CD14-positive monocyte (primary cell): ENCODE measurements at regions not wholly inside any gene's neighbourhood (a gene's known extent, or its start where the extent isn't known, plus 50 kb on each side); places are given as distances from the start of the nearest gene placed in this dataset.

Experiments
- DNase-seq, 3 donors: peaks; one replicate each; pipeline ENCODE4 v3.0.0-alpha.2; 2011 to 2022
- H2AFZ ChIP-seq: 2 replicates; pipeline ENCODE4 v1.6.0; 2012; ENCODE audit warnings: mild to moderate bottlenecking, low read depth, low read length, inconsistent platforms; ENCODE audit not compliant: insufficient read depth, poor library complexity, severe bottlenecking
- H3K27ac ChIP-seq, 2 donors: 1 replicate in 1 of 2; 2 replicates in 1 of 2; pipeline ENCODE4 v1.5.1; 2012 to 2013; ENCODE audit warnings: low read length in 2 of 2, control low read depth in 1 of 2, inconsistent platforms in 1 of 2, low read depth in 1 of 2, mild to moderate bottlenecking in 1 of 2
- H3K27me3 ChIP-seq, 2 donors: one replicate each; pipeline versions ENCODE4 v1.6.0 to v1.6.1; 2011 to 2013; ENCODE audit warnings: low read length in 2 of 2; ENCODE audit not compliant: control insufficient read depth in 2 of 2, insufficient read depth in 2 of 2
- H3K36me3 ChIP-seq, 2 donors: replicated peaks in 1 of 2; 1 replicate in 1 of 2; 2 replicates in 1 of 2; pipeline versions ENCODE4 v1.5.1 to v1.6.1; 2012 to 2013; ENCODE audit warnings: low read length in 2 of 2, control low read depth in 1 of 2, inconsistent platforms in 1 of 2, mild to moderate bottlenecking in 1 of 2; ENCODE audit not compliant: insufficient read depth in 2 of 2, control insufficient read depth in 1 of 2
- H3K4me1 ChIP-seq, 2 donors: 1 replicate in 1 of 2; 2 replicates in 1 of 2; pipeline versions ENCODE4 v1.5.1 to v1.6.1; 2012 to 2013; ENCODE audit warnings: low read length in 2 of 2, control low read depth in 1 of 2, inconsistent platforms in 1 of 2, mild to moderate bottlenecking in 1 of 2, moderate library complexity in 1 of 2; ENCODE audit not compliant: insufficient read depth in 2 of 2, control insufficient read depth in 1 of 2
- H3K4me2 ChIP-seq: replicated peaks from 2 replicates; pipeline ENCODE3; 2012; ENCODE audit warnings: low read length, moderate library complexity, mild to moderate bottlenecking; ENCODE audit not compliant: poor library complexity, severe bottlenecking; ENCODE audit errors: extremely low read depth
- H3K4me3 ChIP-seq, 3 experiments: fragments of 200-600 bp in 1 of 3; sonication (generic) in 1 of 3; replicated peaks in 1 of 3; 1 replicate in 2 of 3; 2 replicates in 1 of 3; pipeline ENCODE4 v1.5.1; 2011 to 2013; ENCODE audit warnings: low read length in 3 of 3, mild to moderate bottlenecking in 3 of 3, control low read depth in 2 of 3, low read depth in 2 of 3, inconsistent platforms in 1 of 3, moderate library complexity in 1 of 3
- H3K79me2 ChIP-seq: 2 replicates; pipeline ENCODE4 v1.6.0; 2012; ENCODE audit warnings: mild to moderate bottlenecking, control low read depth, inconsistent platforms, low read length, moderate library complexity; ENCODE audit not compliant: insufficient read depth
- H3K9ac ChIP-seq: 2 replicates; pipeline ENCODE4 v1.6.0; 2017; ENCODE audit warnings: low read length, mild to moderate bottlenecking; ENCODE audit not compliant: insufficient read depth, poor library complexity, severe bottlenecking
- H3K9me3 ChIP-seq, 2 donors: replicated peaks in 1 of 2; 1 replicate in 1 of 2; 2 replicates in 1 of 2; pipeline versions ENCODE4 v1.5.1 to v1.6.1; 2012 to 2013; ENCODE audit warnings: low read length in 2 of 2, control low read depth in 1 of 2; ENCODE audit not compliant: control insufficient read depth in 1 of 2, insufficient read depth in 1 of 2
- H4K20me1 ChIP-seq: 2 replicates; pipeline ENCODE4 v1.6.0; 2012; ENCODE audit warnings: mild to moderate bottlenecking, low read length, control low read depth, moderate library complexity; ENCODE audit not compliant: insufficient read depth
- H3K27ac Mint-ChIP-seq, 7 donors: one replicate each; pipeline ENCODE4 v1.8.0; 2020; ENCODE audit warnings: mild to moderate bottlenecking in 7 of 7, mixed read lengths in 7 of 7, moderate library complexity in 6 of 7, inconsistent platforms in 2 of 7
- H3K27me3 Mint-ChIP-seq, 3 donors: one replicate each; pipeline ENCODE4 v1.8.0; 2021 to 2022; ENCODE audit warnings: low read depth in 3 of 3, mild to moderate bottlenecking in 3 of 3, mixed read lengths in 3 of 3, moderate library complexity in 3 of 3, inconsistent platforms in 1 of 3
- H3K36me3 Mint-ChIP-seq, 2 donors: one replicate each; pipeline ENCODE4 v1.8.0; 2020; ENCODE audit warnings: mixed read lengths in 2 of 2, inconsistent platforms in 1 of 2, mild to moderate bottlenecking in 1 of 2
- H3K4me1 Mint-ChIP-seq: one replicate; pipeline ENCODE4 v1.8.0; 2020; ENCODE audit warnings: mild to moderate bottlenecking, mixed read lengths
- H3K4me3 Mint-ChIP-seq, 2 donors: one replicate each; pipeline ENCODE4 v1.8.0; 2020; ENCODE audit warnings: mild to moderate bottlenecking in 2 of 2, mixed read lengths in 2 of 2, moderate library complexity in 1 of 2
- H3K9me3 Mint-ChIP-seq, 7 donors: one replicate each; pipeline ENCODE4 v1.8.0; 2020 to 2022; ENCODE audit warnings: mixed read lengths in 7 of 7, mild to moderate bottlenecking in 6 of 7, moderate library complexity in 6 of 7, inconsistent platforms in 2 of 7
- CTCF ChIP-seq: fragments of 200-600 bp; IDR thresholded peaks from one replicate; pipeline ENCODE4 v1.8.0; 2022; ENCODE audit warnings: antibody characterized with exemption, mild to moderate bottlenecking
- WGBS: methylation state at CpG from one replicate; pipeline ENCODE4 v1.1.5; 2013; ENCODE audit warnings: missing lambda C conversion rate; ENCODE audit not compliant: insufficient coverage; 5-methylcytosine and 5-hydroxymethylcytosine counted together
- intact Hi-C, 2 donors: fragments of 100-400 bp; cut with micrococcal nuclease; formaldehyde crosslinking; loops; one replicate each; pipeline versions ENCODE4 v1.15.0 to v1.15.1; 2023

- no peak overlapping the region for H3K4me3 Mint-ChIP-seq
- H3K4me3 ChIP-seq: no peak overlapping the region
- intact Hi-C loops: no loop called here
Measured at GRCh38 chrX:5752831-5753230, 475.8 kb downstream of the NLGN4X start.

GRCh38 chrX:5748586-5749150 lies 480.0 kb downstream of the NLGN4X start:
- Mint-ChIP-seq H3K27me3 (peaks cover 0 to 7% (median 3%) of the 10 kb centered on the region in 3 donors), H3K4me3 (no peak overlapping the region), H3K27ac (no peak overlapping the region), H3K9me3 (peaks cover 0 to 6% (median 5%) of the 10 kb centered on the region in 7 donors), H3K4me1 (peaks cover 3% of the 10 kb centered on the region), H3K36me3 (no peaks in the 10 kb centered on the region)
- WGBS: no CpG with 5 or more reads among the region's 9 CpGs
- H2AFZ ChIP-seq: no peak overlapping the region
- H3K4me3 ChIP-seq: no peak overlapping the region
- H3K36me3 ChIP-seq: no peaks in the 10 kb centered on the region
- DNase-seq: no peak
- H3K4me1 ChIP-seq: no peaks in the 10 kb centered on the region
- H3K4me2 ChIP-seq: no peak overlapping the region
- intact Hi-C loops: no loop called here
- no peak overlapping the region for H3K9ac ChIP-seq
- no peaks in the 10 kb centered on the region for H4K20me1 ChIP-seq
- no peaks in the 10 kb centered on the region for H3K27me3 ChIP-seq
- TF ChIP-seq CTCF: no peak
- no peaks in the 10 kb centered on the region for H3K79me2 ChIP-seq
- H3K9me3 ChIP-seq: no peaks in the 10 kb centered on the region
- no peak overlapping the region for H3K27ac ChIP-seq

More at GRCh38 chrX:5752831-5753230, 475.8 kb downstream of the NLGN4X start:
- no peak overlapping the region for H3K27ac Mint-ChIP-seq
- Histone ChIP-seq H3K79me2 (no peaks in the 10 kb centered on the region), H3K9ac (no peak overlapping the region), H2AFZ (no peak overlapping the region), H3K27me3 (no peaks in the 10 kb centered on the region), H3K4me1 (no peaks in the 10 kb centered on the region), H3K27ac (no peak overlapping the region), H3K4me2 (no peak overlapping the region), H3K36me3 (no peaks in the 10 kb centered on the region), H3K9me3 (no peaks in the 10 kb centered on the region), H4K20me1 (no peaks in the 10 kb centered on the region)
- peaks cover 0 to 6% (median 2%) of the 10 kb centered on the region in 7 donors for H3K9me3 Mint-ChIP-seq
- peaks cover 0 to 7% (median 1%) of the 10 kb centered on the region in 3 donors for H3K27me3 Mint-ChIP-seq
- no peaks in the 10 kb centered on the region for H3K4me1 Mint-ChIP-seq
- TF ChIP-seq CTCF: no peak
- H3K36me3 Mint-ChIP-seq: no peaks in the 10 kb centered on the region
- no CpG with 5 or more reads among the region's 1 CpG for WGBS
- no peak for DNase-seq
